DMS79 treated with DMSO at 0.1 percent for 48 hours (cell line): ENCODE measurements at regions not wholly inside any gene's neighbourhood (a gene's known extent, or its start where the extent isn't known, plus 50 kb on each side); places are given as distances from the start of the nearest gene placed in this dataset.
A peak's percentile ranks its signal among the peaks of the same experiment; 100 is the strongest.
"Not testable (repeated sequence)": the region's sequence is repeated elsewhere in the genome, so short reads cannot be mapped to it uniquely, and the experiment has no call there.

Experiments used
- DNase-seq: peaks from one replicate; lab custom pipeline; 2025; lab: John Stamatoyannopoulos, UW

DNA sequence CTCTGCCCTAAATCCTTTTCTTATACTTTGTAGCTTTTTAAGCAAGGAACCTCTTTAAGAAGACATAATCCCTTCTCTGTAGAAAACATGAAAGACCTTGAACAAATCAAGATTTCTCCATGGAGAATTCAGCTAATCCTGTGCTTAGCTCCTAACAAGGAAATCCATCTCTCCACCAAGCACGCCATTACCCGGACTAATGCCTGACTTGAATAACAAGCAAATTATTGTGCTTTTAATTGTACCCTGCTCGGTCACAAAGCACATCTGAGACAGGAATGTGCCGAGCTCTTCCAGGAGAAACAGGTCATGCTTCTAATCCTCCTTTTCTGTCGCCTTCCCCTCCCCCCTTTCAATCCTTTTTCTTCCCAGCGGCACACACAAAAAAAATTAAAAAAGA is 141.3 kb downstream of the PSAT1 start:
- no peak for DNase-seq

DNA sequence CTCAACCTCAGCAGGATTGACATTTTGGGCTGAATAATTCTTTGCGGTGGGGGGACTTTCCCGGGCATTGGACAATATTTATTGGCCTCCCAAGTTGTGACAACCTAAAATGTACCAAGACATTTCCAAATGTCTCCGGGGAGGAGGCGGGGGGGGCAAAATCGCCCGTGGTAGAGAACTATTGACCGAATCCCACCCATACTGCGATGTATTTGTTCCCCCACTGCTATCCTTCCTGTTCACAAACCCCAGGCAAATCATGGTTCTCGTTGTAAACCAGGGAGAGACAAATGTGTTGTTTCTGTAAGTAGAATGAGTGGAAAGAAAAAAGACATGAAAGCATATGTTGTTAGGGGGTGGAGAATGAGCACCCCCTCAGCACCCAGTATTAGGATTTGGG is 141.9 kb downstream of the PSAT1 start:
- DNase-seq, result no peak

GRCh38 chr9:78439190-78439865 is 142.4 kb downstream of the PSAT1 start:
- DNase-seq, result peak; percentile 63

DNA sequence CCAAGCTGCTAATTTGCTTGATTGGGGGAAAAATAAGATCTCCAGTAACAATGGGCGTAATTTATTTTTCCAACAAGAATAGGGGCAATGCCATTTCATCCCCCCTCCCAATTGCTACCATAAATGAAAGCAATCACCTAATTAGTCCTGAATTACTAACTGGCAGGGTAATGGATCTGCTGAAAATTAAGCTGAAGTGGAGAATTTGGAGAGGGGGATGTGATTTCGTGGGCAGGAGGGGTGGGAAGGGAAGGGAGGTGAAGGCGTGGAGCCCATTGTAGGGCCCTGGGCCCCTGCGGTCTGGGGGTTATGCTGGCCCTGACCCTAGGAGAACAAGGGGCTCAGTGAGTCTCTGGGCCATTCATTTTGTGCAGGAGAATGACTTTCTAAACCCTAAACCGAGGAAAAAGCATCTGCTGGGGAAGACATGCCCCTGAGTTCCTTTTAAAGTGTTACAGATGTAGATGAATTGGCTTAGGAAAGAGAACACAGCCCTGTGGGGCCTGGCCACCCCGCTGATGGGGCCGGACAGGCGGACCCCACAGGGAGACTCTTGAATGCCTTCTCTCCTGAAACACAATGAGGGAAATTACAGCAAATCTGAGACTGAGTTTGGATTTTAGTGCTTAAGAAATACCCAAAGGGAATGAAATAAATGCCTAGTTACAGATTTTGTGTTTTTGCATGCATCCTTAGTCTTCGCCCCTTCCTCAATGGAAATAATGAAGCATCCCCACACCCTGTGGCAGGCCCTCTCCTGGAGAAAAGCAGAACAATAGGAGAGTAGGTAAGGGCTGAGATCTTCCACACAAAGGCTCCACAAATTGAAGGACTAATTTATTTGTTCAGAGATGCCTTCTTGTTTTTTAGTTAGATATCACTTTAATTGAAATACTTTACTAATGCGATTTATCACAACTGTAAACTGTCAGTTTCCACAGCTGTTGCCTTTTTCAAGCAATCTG is 143.2 kb downstream of the PSAT1 start:
- DNase-seq, result no peak

- no peak for DNase-seq
Measured at GRCh38 chr9:78441396-78441795, 144.5 kb downstream of the PSAT1 start.

DNA sequence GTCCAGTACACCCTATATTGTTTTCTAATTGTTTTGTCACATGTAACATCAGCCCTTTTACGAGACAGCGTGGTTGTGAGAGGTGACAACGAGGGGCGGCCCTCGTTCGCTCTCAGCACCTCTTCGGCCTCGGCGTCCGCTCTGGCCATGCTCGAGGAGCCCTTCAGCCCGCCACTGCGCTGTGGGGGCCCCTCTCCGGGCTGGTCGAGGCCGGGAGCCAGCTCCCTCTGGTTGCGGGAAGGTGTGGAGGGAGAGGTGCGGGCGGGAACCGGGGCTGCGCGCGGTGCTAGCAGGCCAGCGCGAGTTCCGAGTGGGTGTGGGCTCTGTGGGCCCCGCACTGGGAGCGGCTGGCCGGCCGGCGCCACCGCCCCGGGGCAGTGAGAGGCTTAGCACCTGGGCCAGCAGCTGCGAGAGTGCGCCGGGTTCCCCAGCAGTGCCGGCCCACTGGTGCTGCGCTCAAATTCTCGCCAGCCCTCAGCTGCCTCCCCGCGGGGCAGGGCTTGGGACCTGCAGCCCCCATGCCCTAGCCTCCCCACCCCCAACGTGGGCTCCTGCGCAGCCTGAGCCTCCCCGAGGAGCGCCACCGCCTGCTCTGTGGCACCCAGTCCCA is 145.0 kb downstream of the PSAT1 start:
- no peak for DNase-seq

DNA sequence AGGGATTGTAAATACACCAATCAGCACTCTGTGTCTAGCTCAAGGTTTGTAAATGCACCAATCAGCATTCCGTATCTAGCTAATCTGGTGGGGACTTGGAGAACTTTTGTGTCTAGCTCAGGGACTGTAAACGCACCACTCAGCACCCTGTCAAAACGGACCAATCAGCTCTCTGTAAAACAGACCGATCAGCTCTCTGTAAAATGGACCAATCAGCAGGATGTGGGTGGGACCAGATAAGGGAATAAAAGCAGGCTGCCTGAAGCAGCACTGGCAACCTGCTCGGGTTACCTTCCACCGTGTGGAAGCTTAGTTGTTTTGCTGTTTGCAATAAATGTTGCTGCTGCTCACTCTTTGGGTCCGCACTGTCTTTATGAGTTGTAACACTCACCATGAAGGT is 145.7 kb downstream of the PSAT1 start:
- not testable (repeated sequence) for DNase-seq

GRCh38 chr9:78443946-78444345 is 147.0 kb downstream of the PSAT1 start:
- no peak for DNase-seq

GRCh38 chr9:78448960-78449673 is 152.2 kb downstream of the PSAT1 start:
- no peak for DNase-seq

DNA sequence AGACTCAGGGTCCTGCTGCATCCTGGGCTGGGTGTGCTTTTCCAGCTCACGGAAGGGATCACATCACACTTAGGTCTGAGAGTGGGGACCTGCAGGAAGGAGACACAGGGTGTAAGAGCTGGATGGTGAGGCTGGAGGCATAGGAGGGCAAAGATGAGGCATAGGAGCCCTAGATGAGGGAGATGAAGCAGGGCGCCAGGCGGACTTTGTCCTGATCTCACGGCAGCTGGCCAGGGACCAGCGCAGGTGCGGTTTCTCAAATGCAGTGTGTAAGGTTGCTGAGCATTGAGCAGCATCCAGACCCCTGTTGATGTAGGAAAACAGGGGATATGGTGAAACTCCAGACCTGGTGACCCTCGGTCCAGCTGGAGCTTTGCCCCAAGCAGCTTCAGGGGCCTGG is 156.5 kb downstream of the PSAT1 start:
- DNase-seq, result no peak

DNA sequence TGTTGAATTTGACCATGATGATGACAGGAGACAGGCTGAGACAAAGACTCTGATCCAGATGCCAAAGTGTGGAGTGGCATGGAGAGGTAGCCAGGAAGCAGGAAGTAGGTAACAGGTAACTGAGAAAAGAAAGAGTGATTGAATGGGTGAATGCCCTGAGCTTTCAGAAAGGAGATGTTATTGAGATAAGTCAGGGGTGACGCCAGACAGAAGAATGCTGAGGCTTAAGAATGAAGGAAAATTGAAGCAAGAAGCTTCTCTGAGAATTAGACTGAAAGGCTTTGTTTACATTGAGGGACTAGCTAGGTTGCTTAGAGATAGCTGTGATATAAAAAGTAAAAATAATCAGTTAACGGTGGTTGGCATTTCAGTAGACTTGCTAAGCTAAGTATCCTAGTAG is 165.7 kb downstream of the PSAT1 start:
- no peak for DNase-seq

DNA sequence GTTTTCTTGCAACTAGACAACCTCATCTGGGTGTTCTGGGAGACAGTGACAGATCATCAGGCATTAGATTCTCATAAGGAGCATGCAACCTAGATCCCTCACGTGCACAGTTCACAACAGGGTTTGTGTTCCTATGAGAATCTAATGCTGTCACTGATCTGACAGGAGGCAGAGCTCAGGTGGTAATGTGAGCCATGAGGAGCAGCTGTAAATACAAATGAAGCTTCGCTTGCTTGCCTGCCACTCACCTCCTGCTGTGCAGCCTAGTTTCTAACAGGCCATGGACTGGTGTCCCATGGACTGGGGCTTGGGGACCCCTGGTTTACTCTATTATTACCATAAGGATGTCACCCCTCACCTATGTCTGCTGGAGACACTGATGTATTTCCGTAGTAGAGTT is 166.8 kb downstream of the PSAT1 start:
- DNase-seq, result no peak

DNA sequence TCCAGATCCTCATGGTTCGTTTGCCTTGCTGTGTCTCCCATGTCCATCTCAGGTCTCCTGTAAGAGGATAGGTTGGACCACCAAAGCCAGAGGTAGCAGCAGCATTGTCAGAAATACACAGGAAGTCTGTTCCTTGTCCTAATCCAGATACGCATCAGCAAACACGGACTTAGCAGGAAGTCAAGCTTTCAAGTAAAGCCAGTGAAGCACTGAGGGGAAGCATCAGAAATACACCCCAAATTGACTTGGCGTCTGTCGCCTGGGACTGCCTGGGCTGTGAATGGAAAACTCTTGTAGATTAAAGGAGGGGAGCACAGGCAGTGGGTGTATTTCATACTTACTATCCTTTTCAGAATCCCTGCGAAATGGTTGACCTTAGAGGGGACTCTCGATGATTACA is 171.3 kb downstream of the PSAT1 start:
- DNase-seq, result no peak

DNA sequence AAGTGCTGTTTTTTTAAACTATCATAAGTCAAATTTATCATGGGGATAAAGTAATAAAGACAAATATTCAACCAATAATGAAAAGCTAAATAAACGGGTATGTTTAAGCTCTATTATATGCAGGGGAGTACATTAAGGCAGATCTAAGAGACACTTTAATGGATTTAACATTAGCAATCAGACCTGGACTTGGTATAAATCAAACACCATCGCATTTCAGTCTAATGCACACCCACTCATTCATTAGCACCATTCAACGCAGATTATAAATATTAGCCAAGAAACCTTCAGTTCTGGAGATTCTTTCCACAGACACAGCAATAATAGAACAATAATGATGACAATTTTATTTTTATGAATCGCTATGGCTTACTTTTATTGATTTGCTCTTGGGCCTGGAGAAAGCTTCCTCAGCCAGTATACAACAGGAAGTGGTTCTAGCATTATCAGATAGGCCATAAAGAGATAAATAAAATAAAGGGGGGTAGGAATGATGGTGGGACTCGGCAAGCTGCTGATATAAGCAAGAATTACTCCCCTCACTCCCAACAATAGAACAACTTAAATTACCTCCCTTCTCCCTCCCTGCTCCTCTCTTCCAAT is 172.2 kb downstream of the PSAT1 start:
- DNase-seq, result no peak

DNA sequence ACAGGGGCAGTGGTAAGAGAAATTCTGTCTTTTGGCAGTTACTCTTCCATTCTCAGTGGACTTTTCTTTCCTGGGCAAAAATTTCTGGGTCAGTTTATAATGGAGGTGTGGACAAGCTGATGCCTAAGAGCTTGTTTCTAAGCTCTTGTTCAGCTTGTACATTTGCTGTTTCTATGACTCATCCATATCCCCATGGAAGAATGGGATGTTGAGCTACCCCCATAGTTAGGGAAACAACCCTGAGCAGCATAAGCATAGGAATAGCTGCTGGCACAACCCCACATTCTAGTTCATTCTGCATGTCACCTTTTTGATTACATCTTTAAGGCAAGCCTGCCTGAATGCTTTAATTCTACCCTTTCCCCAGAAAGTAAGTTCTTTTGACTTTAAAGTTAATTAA is 173.3 kb downstream of the PSAT1 start:
- no peak for DNase-seq

- DNase-seq, result no peak
Measured at GRCh38 chr9:78470741-78471140, 173.8 kb downstream of the PSAT1 start.

- DNase-seq, result no peak
Measured at GRCh38 chr9:78472111-78472510, 175.2 kb downstream of the PSAT1 start.

GRCh38 chr9:78479441-78479840 is 182.5 kb downstream of the PSAT1 start:
- DNase-seq, result no peak

GRCh38 chr9:78486661-78487060 is 189.7 kb downstream of the PSAT1 start:
- no peak for DNase-seq

GRCh38 chr9:78490231-78490630 is 193.3 kb downstream of the PSAT1 start:
- no peak for DNase-seq

DNA sequence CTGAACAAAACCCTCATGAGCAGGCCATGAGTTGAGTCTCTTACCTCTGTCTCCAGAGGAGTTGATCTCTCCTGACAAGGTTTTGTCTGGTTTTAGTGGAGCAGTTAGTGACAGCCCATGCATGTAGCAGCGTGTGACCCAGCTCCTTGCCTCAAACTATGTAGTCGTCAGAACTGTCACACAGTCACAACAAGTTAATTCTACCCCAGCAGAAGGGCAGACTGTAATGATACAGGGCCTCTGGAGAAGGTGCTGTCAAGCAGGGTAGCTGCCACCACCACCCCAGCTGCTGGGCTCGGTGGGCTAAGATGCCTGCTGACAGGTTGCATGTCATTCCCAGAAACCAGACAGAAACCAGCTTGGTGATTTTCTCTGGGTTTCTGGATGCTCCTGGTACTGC is 194.5 kb downstream of the PSAT1 start:
- no peak for DNase-seq
